ENCODE measurements at regions not wholly inside any gene's neighbourhood (a gene's known extent, or its start where the extent isn't known, plus 50 kb on each side); places are given as distances from the start of the nearest gene placed in this dataset.

DNA sequence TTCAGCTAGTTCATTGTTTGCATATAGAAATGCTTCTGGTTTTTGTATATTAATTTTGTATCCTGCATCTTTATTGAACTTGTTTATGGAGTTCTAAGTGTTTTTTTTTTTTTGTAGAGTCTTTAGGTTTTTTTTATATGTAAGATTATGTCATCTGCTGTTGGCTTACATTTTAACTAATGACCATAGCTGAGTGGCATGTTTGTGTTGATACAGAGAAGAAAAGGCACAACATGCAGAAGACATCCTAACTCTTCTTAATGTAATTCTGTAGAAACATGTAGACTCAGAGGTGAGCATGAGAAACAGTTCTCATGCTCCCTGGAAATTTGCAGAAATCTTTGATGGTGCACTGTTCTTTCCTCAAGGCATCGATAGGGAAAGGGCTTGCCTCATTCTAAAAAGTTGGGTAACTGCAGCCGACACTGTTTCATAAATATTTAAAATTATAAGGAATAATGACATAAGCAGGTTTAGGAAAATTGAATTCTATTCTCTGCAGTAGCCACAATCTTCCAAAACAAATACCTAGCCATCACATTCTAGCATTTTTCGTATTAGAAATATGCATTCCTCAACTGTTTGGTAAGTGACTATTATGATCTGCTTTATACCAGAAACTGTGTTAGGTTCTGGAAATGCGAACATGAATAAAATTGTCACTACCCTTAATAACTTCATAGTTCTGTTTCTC, 499.6 kb upstream of the KCNMB2 start:
- Histone ChIP-seq H3K36me3 (replicated peaks in 1 of 2; ENCODE audit: control extremely low read depth in 1 of 2, control insufficient read depth in 1 of 2, extremely low read depth in 1 of 2, insufficient read depth in 2 of 2, low read length in 1 of 2) (no peaks in the 10 kb centered on the region), H3K4me3 (ENCODE audit: control extremely low read depth in 1 of 5, extremely low read depth in 1 of 5, insufficient read depth in 1 of 5, low read depth in 2 of 5, low read length in 4 of 5) (no peak overlapping the region), H3K27ac (ENCODE audit: low read length in 2 of 2) (no peak overlapping the region), H2AFZ (ENCODE audit: insufficient read depth, low read depth, low read length, poor library complexity, severe bottlenecking) (no peak overlapping the region), H3K4me1 (ENCODE audit: control insufficient read depth in 2 of 2, insufficient read depth in 2 of 2, low read length in 2 of 2) (no peaks in the 10 kb centered on the region), H3K9me3 (ENCODE audit: control extremely low read depth in 1 of 3, control insufficient read depth in 2 of 3, insufficient read depth in 1 of 3, low read length in 2 of 3) (no peaks in the 10 kb centered on the region), H4K20me1 (ENCODE audit: control insufficient read depth, insufficient read depth, low read length, poor library complexity, severe bottlenecking) (no peaks in the 10 kb centered on the region), H3K79me2 (ENCODE audit: control insufficient read depth, insufficient read depth, low read length) (no peaks in the 10 kb centered on the region), H3K4me2 (replicated peaks; ENCODE audit: low read depth, low read length, poor library complexity, severe bottlenecking) (no peak overlapping the region), H3K9ac (ENCODE audit: low read length) (no peak overlapping the region), H3K27me3 (replicated peaks in 1 of 4; ENCODE audit: control extremely low read depth in 1 of 4, control insufficient read depth in 3 of 4, insufficient read depth in 4 of 4, low read length in 3 of 4) (no peaks in the 10 kb centered on the region)
- WGBS (ENCODE audit: insufficient coverage) = no CpG with 5 or more reads among the region's 4 CpGs
- ATAC-seq (ENCODE audit: low read depth) (no peak), DNase-seq (no peak)
- CTCF ChIA-PET = no interaction called here
- Mint-ChIP-seq H3K4me1 (no peaks in the 10 kb centered on the region), H3K27me3 (peaks cover 11% of the 10 kb centered on the region), H3K4me3 (no peak overlapping the region), H3K9me3 (ENCODE audit: insufficient read depth) (no peaks in the 10 kb centered on the region), H3K27ac (no peak overlapping the region)
- POLR2A ChIA-PET = no interaction called here
- TF ChIP-seq CTCF (IDR thresholded peaks at IDR 0.05) = no peak
- TF ChIP-seq EZH2 (IDR thresholded peaks at IDR 0.05; ENCODE audit: borderline replicate concordance, insufficient read depth, low read depth, low read length, poor library complexity, severe bottlenecking) = no peak
- intact Hi-C loops (cut with micrococcal nuclease) = no loop called here

DNA sequence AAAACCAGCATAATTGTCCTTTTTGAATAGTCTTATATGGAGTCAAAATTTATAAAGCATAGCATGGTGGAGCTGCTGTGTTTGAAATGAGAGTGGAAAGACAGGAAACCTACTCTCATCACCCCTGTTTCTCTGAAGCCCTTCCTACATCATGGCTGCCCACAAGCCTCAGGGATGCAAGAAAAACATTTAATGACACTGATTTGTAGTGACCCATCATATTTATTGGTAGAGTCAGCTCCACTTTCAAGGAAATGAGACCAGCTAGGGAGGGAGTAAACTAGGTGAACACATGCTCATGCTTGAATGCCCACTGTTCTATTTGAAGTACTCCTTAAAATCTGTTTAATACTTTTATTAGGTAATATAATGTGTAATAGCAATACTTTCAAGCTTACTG, 494.3 kb upstream of the KCNMB2 start:
- Mint-ChIP-seq H3K4me3 (no peak overlapping the region), H3K27me3 (peaks cover 3% of the 10 kb centered on the region), H3K4me1 (no peaks in the 10 kb centered on the region), H3K27ac (no peak overlapping the region), H3K9me3 (ENCODE audit: insufficient read depth) (no peaks in the 10 kb centered on the region)
- no peak overlapping the region for H2AFZ ChIP-seq (ENCODE audit: insufficient read depth, low read depth, low read length, poor library complexity, severe bottlenecking)
- DNase-seq = no peak
- H4K20me1 ChIP-seq (ENCODE audit: control insufficient read depth, insufficient read depth, low read length, poor library complexity, severe bottlenecking) = no peaks in the 10 kb centered on the region
- no peaks in the 10 kb centered on the region for H3K36me3 ChIP-seq (replicated peaks in 1 of 2; ENCODE audit: control extremely low read depth in 1 of 2, control insufficient read depth in 1 of 2, extremely low read depth in 1 of 2, insufficient read depth in 2 of 2, low read length in 1 of 2)
- ATAC-seq (ENCODE audit: low read depth) = no peak
- no peak overlapping the region for H3K9ac ChIP-seq (ENCODE audit: low read length)
- H3K4me1 ChIP-seq (ENCODE audit: control insufficient read depth in 2 of 2, insufficient read depth in 2 of 2, low read length in 2 of 2) = no peaks in the 10 kb centered on the region
- no peaks in the 10 kb centered on the region for H3K9me3 ChIP-seq (ENCODE audit: control extremely low read depth in 1 of 3, control insufficient read depth in 2 of 3, insufficient read depth in 1 of 3, low read length in 2 of 3)
- no peak for TF ChIP-seq EZH2 (IDR thresholded peaks at IDR 0.05; ENCODE audit: borderline replicate concordance, insufficient read depth, low read depth, low read length, poor library complexity, severe bottlenecking)
- no peak for TF ChIP-seq CTCF (IDR thresholded peaks at IDR 0.05)
- POLR2A ChIA-PET = no interaction called here
- H3K27ac ChIP-seq (ENCODE audit: low read length in 2 of 2) = no peak overlapping the region
- H3K27me3 ChIP-seq (replicated peaks in 1 of 4; ENCODE audit: control extremely low read depth in 1 of 4, control insufficient read depth in 3 of 4, insufficient read depth in 4 of 4, low read length in 3 of 4) = no peaks in the 10 kb centered on the region
- H3K4me2 ChIP-seq (replicated peaks; ENCODE audit: low read depth, low read length, poor library complexity, severe bottlenecking) = no peak overlapping the region
- no peaks in the 10 kb centered on the region for H3K79me2 ChIP-seq (ENCODE audit: control insufficient read depth, insufficient read depth, low read length)
- CTCF ChIA-PET = no interaction called here
- intact Hi-C loops (cut with micrococcal nuclease) = no loop called here
- no peak overlapping the region for H3K4me3 ChIP-seq (ENCODE audit: control extremely low read depth in 1 of 5, extremely low read depth in 1 of 5, insufficient read depth in 1 of 5, low read depth in 2 of 5, low read length in 4 of 5)
